HCT116 (cell line): ENCODE measurements at regions not wholly inside any gene's neighbourhood (a gene's known extent, or its start where the extent isn't known, plus 50 kb on each side); places are given as distances from the start of the nearest gene placed in this dataset.
A peak's percentile ranks its signal among the peaks of the same experiment; 100 is the strongest.

Source experiments
- ATAC-seq: fragments of 200-7000 bp; cut with Tn5 transposase; 2 replicates; pipeline ENCODE4 v1.9.1; 2020; ENCODE audit warnings: mild to moderate bottlenecking, moderate library complexity
- BruUV-seq: library from RNA; stranded (reverse); fragments of 400-500 nt; replicated peaks from 2 replicates; lab custom pipeline; 2021; lab: Mats Ljungman, UMichigan
- CTCF ChIA-PET: fragments of 300-600 bp; sonication (Branson Sonifier 250); formaldehyde crosslinking; loops from one replicate; lab custom pipeline; 2021; ENCODE audit warnings: antibody characterized with exemption; lab: Charles Lee
- POLR2A ChIA-PET: fragments of 300-600, 350-600 bp; sonication (Branson Sonifier 250); formaldehyde crosslinking; loops from one replicate; lab custom pipeline; 2021; ENCODE audit warnings: antibody characterized with exemption; lab: Charles Lee
- RAD21 ChIA-PET, 2 experiments: fragments of 300-600 bp; sonication (Branson Sonifier 250); formaldehyde crosslinking; loops; one replicate each; lab custom pipeline; 2023; ENCODE audit warnings: low total read pairs in 2 of 2; ENCODE audit not compliant: uncharacterized antibody in 2 of 2, unreplicated experiment in 2 of 2, low non-redundant PET in 1 of 2; lab: Charles Lee
- DNase-seq: peaks from one replicate; pipeline ENCODE4 v3.0.0-alpha.2; 2010; ENCODE audit warnings: low read depth, low spot score
- H2AFZ ChIP-seq: fragments of 200-600 bp; shearing (Covaris generic), sonication (generic); 2 replicates; pipeline ENCODE4 v1.6.1; 2017; ENCODE audit warnings: low read depth, mixed run types, mixed read lengths, antibody characterized with exemption, low read length; ENCODE audit not compliant: poor library complexity, severe bottlenecking
- H3K27ac ChIP-seq: 2 replicates; pipeline ENCODE4 v1.5.1; 2012; ENCODE audit warnings: low read depth, low read length
- H3K27me3 ChIP-seq: fragments of 200-600 bp; sonication (generic); 2 replicates; pipeline ENCODE4 v1.6.1; 2016; ENCODE audit warnings: mixed run types, low read length, mixed read lengths; ENCODE audit not compliant: insufficient read depth
- H3K36me3 ChIP-seq, 2 experiments: fragments of 200-500 bp in 1 of 2; fragments of 200-600 bp in 1 of 2; sonication (Bioruptor generic) in 1 of 2; sonication (generic) in 1 of 2; 2 replicates each; pipeline versions ENCODE4 v1.5.1 to v1.6.1; 2014 to 2016; ENCODE audit warnings: low read length in 2 of 2, inconsistent platforms in 1 of 2, mixed read lengths in 1 of 2, mixed run types in 1 of 2; ENCODE audit not compliant: insufficient read depth in 2 of 2, control insufficient read depth in 1 of 2
- H3K4me1 ChIP-seq, 2 experiments: fragments of 200-600 bp in 1 of 2; sonication (generic) in 1 of 2; 2 replicates each; pipeline versions ENCODE4 v1.5.1 to v1.6.1; 2012 to 2017; ENCODE audit warnings: low read length in 2 of 2, inconsistent platforms in 1 of 2, mild to moderate bottlenecking in 1 of 2, mixed read lengths in 1 of 2, mixed run types in 1 of 2, moderate library complexity in 1 of 2; ENCODE audit not compliant: insufficient read depth in 2 of 2, control insufficient read depth in 1 of 2
- H3K4me2 ChIP-seq: fragments of 200-600 bp; sonication (generic); 2 replicates; pipeline ENCODE4 v1.6.1; 2017; ENCODE audit warnings: mixed run types, low read length, mixed read lengths
- H3K4me3 ChIP-seq, 2 experiments: fragments of 200-600 bp in 1 of 2; sonication (generic) in 1 of 2; replicated peaks in 1 of 2; 2 replicates each; pipeline ENCODE4 v1.5.1; 2011 to 2016; ENCODE audit warnings: low read length in 2 of 2, control low read depth in 1 of 2, low read depth in 1 of 2, mild to moderate bottlenecking in 1 of 2, mixed read lengths in 1 of 2, mixed run types in 1 of 2
- H3K79me2 ChIP-seq: fragments of 200-600 bp; sonication (generic); 2 replicates; pipeline ENCODE4 v1.6.1; 2017; ENCODE audit warnings: mild to moderate bottlenecking, mixed run types, low read length, moderate library complexity, mixed read lengths; ENCODE audit not compliant: insufficient read depth
- H3K9ac ChIP-seq: fragments of 200-600 bp; sonication (generic); 2 replicates; pipeline ENCODE4 v1.6.1; 2016; ENCODE audit warnings: low read length, mixed read lengths
- H3K9me2 ChIP-seq: fragments of 200-600 bp; sonication (generic), shearing (Covaris generic); 2 replicates; pipeline ENCODE4 v1.6.1; 2017; ENCODE audit warnings: mixed run types, mild to moderate bottlenecking, moderate library complexity; ENCODE audit not compliant: insufficient read depth
- H3K9me3 ChIP-seq, 2 experiments: fragments of 200-500 bp in 1 of 2; fragments of 200-600 bp in 1 of 2; sonication (Bioruptor generic) in 1 of 2; sonication (generic) in 1 of 2; 2 replicates each; pipeline ENCODE4 v1.6.1; 2014 to 2017; ENCODE audit warnings: low read length in 2 of 2, mixed read lengths in 2 of 2, inconsistent platforms in 1 of 2, low read depth in 1 of 2, mild to moderate bottlenecking in 1 of 2, mixed run types in 1 of 2, moderate library complexity in 1 of 2; ENCODE audit not compliant: control insufficient read depth in 1 of 2, insufficient read depth in 1 of 2
- H4K20me1 ChIP-seq: fragments of 200-600 bp; sonication (generic), shearing (Covaris generic); 2 replicates; pipeline ENCODE4 v1.6.1; 2017; ENCODE audit warnings: mixed run types, mild to moderate bottlenecking, moderate library complexity; ENCODE audit not compliant: insufficient read depth
- EGR1 ChIP-seq: IDR thresholded peaks from 2 replicates; pipeline ENCODE4 v1.6.1; 2012; ENCODE audit warnings: low read depth
- ELF1 ChIP-seq: IDR thresholded peaks from 2 replicates; pipeline ENCODE4 v1.6.1; 2012; ENCODE audit warnings: low read depth, borderline replicate concordance
- EZH2 ChIP-seq: fragments of 200-600 bp; sonication (generic); IDR thresholded peaks from 2 replicates; pipeline ENCODE4 v1.6.1; 2017; ENCODE audit warnings: antibody characterized with exemption, mixed run types
- FOSL1 ChIP-seq: IDR thresholded peaks from 2 replicates; pipeline ENCODE4 v1.6.1; 2012; ENCODE audit warnings: low read depth
- JUND ChIP-seq: IDR thresholded peaks from 2 replicates; pipeline ENCODE4 v1.6.1; 2012
- POLR2A ChIP-seq: IDR thresholded peaks from 2 replicates; pipeline ENCODE4 v1.7.0; 2011; ENCODE audit warnings: borderline replicate concordance; ENCODE audit not compliant: insufficient read depth, insufficient read length; ENCODE audit errors: extremely low read depth
- POLR2AphosphoS5 ChIP-seq: IDR thresholded peaks from 2 replicates; pipeline ENCODE4 v1.6.1; 2011; ENCODE audit warnings: mild to moderate bottlenecking, low read depth, low read length, moderate library complexity
- RAD21 ChIP-seq: IDR thresholded peaks from 2 replicates; pipeline ENCODE4 v1.6.1; 2012; ENCODE audit warnings: low read depth, mild to moderate bottlenecking
- SP1 ChIP-seq: IDR thresholded peaks from 2 replicates; pipeline ENCODE4 v1.6.1; 2012; ENCODE audit warnings: low read depth
- TCF7L2 ChIP-seq: IDR thresholded peaks from 2 replicates; pipeline ENCODE4 v1.7.0; 2011; ENCODE audit warnings: borderline replicate concordance, inconsistent platforms; ENCODE audit not compliant: insufficient read depth, insufficient read length; ENCODE audit errors: extremely low read depth
- ZFX ChIP-seq: fragments of 450-650 bp; IDR thresholded peaks from 2 replicates; pipeline ENCODE4 v1.6.1; 2017
- ZNF274 ChIP-seq: fragments of 200-500 bp; sonication (Bioruptor generic); IDR thresholded peaks from 2 replicates; pipeline ENCODE4 v1.6.1; 2014; ENCODE audit warnings: mild to moderate bottlenecking, low read depth, low read length, inconsistent platforms
- intact Hi-C: fragments of 100-400 bp; cut with micrococcal nuclease; formaldehyde crosslinking; loops from 2 replicates; pipeline ENCODE4 v1.10.0; 2022
- TF ChIP-seq, protein P1 (sequence below): IDR thresholded peaks from 2 replicates; pipeline ENCODE4 v1.6.1; 2011; ENCODE audit warnings: mild to moderate bottlenecking, low read length, moderate library complexity; ENCODE audit not compliant: insufficient replicate concordance; ENCODE audit errors: extremely low read depth
- TF ChIP-seq, protein P2 (sequence below): IDR thresholded peaks from 2 replicates; pipeline ENCODE4 v1.6.1; 2012
- TF ChIP-seq, protein P3 (sequence below), 3 experiments: fragments of 200-600 bp in 1 of 3; sonication (generic) in 1 of 3; IDR thresholded peaks in 2 of 3; conservative IDR thresholded peaks in 1 of 3; 2 replicates each; pipeline ENCODE4 v1.5.1; 2012 to 2017; ENCODE audit warnings: low read depth in 2 of 3, low read length in 2 of 3, antibody characterized with exemption in 1 of 3, borderline replicate concordance in 1 of 3, control low read depth in 1 of 3, mild to moderate bottlenecking in 1 of 3, mixed read lengths in 1 of 3, mixed run types in 1 of 3, moderate library complexity in 1 of 3; ENCODE audit not compliant: insufficient read depth in 1 of 3

DNA sequence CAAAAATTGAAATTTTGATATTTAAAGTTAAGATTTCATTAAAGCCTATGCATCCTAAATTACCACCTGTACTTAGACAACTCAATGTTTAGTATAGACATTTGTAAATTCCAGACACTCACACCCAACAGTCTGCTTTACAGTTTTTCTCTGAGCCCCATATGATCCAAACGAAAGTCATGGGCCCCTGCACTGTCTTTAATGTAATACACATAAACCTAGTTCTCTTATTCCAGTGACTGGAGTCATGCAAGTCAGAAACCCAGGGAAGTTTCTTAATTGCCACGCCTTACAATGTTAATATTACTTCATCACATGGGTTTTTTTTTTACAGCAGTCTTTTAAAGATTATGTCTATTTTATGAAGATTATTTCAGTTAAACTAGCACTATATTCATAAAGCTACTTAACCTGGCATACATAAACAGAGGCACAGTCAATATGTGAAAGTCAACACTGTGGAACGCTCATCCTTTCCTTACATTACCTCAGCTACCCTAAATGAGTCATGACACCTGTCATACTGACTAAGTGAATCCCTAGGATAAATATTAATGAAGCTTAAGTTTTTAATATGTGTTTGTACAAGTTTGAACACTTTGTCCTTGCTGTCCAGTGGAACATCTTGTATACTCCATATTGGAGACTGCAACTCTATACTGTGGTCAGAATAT, 67.7 kb upstream of the H2AZ1 start:
- ChIA-PET POLR2A (no interaction called here), CTCF (interaction anchor here (2.5 kb wide), 1 partner anchor 20 kb away, joined by 7 read pairs; no protein-coding TSS in a partner anchor), RAD21 (no interaction called here)
- H3K9me2 ChIP-seq, result no peaks in the 10 kb centered on the region
- DNase-seq (no peak), ATAC-seq (no peak)
- H3K9ac ChIP-seq, result no peak overlapping the region
- H3K27ac ChIP-seq, result no peak overlapping the region
- no peaks in the 10 kb centered on the region for H3K4me1 ChIP-seq
- no peaks in the 10 kb centered on the region for H4K20me1 ChIP-seq
- H3K27me3 ChIP-seq, result no peaks in the 10 kb centered on the region
- intact Hi-C loops, result no loop called here
- H2AFZ ChIP-seq, result no peak overlapping the region
- no TSS peak for BruUV-seq
- H3K4me2 ChIP-seq, result no peak overlapping the region
- H3K36me3 ChIP-seq, result no peaks in the 10 kb centered on the region
- no peaks in the 10 kb centered on the region for H3K9me3 ChIP-seq
- H3K79me2 ChIP-seq, result no peaks in the 10 kb centered on the region
- TF ChIP-seq ZFX (no peak), SP1 (0 out of 2 replicates have a peak, but pooled peaks have one; percentile 15), JUND (peak; percentile 58), RAD21 (no peak), EGR1 (no peak), EZH2 (no peak), FOSL1 (peak; percentile 70), ELF1 (no peak), POLR2AphosphoS5 (no peak), POLR2A (no peak), TCF7L2 (no peak), ZNF274 (no peak)
- TF ChIP-seq, protein P1, sequence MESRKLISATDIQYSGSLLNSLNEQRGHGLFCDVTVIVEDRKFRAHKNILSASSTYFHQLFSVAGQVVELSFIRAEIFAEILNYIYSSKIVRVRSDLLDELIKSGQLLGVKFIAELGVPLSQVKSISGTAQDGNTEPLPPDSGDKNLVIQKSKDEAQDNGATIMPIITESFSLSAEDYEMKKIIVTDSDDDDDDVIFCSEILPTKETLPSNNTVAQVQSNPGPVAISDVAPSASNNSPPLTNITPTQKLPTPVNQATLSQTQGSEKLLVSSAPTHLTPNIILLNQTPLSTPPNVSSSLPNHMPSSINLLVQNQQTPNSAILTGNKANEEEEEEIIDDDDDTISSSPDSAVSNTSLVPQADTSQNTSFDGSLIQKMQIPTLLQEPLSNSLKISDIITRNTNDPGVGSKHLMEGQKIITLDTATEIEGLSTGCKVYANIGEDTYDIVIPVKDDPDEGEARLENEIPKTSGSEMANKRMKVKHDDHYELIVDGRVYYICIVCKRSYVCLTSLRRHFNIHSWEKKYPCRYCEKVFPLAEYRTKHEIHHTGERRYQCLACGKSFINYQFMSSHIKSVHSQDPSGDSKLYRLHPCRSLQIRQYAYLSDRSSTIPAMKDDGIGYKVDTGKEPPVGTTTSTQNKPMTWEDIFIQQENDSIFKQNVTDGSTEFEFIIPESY, result no peak
- TF ChIP-seq, protein P2, sequence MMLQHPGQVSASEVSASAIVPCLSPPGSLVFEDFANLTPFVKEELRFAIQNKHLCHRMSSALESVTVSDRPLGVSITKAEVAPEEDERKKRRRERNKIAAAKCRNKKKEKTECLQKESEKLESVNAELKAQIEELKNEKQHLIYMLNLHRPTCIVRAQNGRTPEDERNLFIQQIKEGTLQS, result no peak
- TF ChIP-seq, protein P3, sequence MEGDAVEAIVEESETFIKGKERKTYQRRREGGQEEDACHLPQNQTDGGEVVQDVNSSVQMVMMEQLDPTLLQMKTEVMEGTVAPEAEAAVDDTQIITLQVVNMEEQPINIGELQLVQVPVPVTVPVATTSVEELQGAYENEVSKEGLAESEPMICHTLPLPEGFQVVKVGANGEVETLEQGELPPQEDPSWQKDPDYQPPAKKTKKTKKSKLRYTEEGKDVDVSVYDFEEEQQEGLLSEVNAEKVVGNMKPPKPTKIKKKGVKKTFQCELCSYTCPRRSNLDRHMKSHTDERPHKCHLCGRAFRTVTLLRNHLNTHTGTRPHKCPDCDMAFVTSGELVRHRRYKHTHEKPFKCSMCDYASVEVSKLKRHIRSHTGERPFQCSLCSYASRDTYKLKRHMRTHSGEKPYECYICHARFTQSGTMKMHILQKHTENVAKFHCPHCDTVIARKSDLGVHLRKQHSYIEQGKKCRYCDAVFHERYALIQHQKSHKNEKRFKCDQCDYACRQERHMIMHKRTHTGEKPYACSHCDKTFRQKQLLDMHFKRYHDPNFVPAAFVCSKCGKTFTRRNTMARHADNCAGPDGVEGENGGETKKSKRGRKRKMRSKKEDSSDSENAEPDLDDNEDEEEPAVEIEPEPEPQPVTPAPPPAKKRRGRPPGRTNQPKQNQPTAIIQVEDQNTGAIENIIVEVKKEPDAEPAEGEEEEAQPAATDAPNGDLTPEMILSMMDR (IDR thresholded peaks at IDR 0.05 in 2 of 3, conservative IDR thresholded peaks at IDR 0.05 in 1 of 3; ENCODE audit: borderline replicate concordance in 1 of 3, insufficient read depth in 1 of 3, low read depth in 2 of 3, low read length in 2 of 3), result no peak
- no peak overlapping the region for H3K4me3 ChIP-seq
